WERI-Rb-1 (cell line): ENCODE measurements at regions not wholly inside any gene's neighbourhood (a gene's known extent, or its start where the extent isn't known, plus 50 kb on each side); places are given as distances from the start of the nearest gene placed in this dataset.

Source experiments
- DNase-seq: peaks from one replicate; pipeline ENCODE4 v3.0.0-alpha.2; 2020
- H3K27ac ChIP-seq: fragments of 250-450 bp; sonication (Bioruptor Pico); 2 replicates; pipeline ENCODE4 v1.5.1; 2020; ENCODE audit warnings: mild to moderate bottlenecking, moderate library complexity
- H3K27me3 ChIP-seq: fragments of 250-450 bp; sonication (Bioruptor Pico); 2 replicates; pipeline ENCODE4 v1.5.1; 2021; ENCODE audit warnings: mild to moderate bottlenecking, low read depth, moderate library complexity; ENCODE audit not compliant: insufficient read depth, severe bottlenecking
- H3K36me3 ChIP-seq: fragments of 250-450 bp; sonication (Bioruptor Pico); 2 replicates; pipeline ENCODE4 v1.5.1; 2020; ENCODE audit warnings: mild to moderate bottlenecking, moderate library complexity
- H3K4me3 ChIP-seq: 2 replicates; pipeline ENCODE4 v1.5.1; 2011; ENCODE audit warnings: low read depth, mild to moderate bottlenecking, control low read depth, low read length
- H3K9me3 ChIP-seq: fragments of 250-450 bp; sonication (Bioruptor Pico); 2 replicates; pipeline ENCODE4 v1.5.1; 2021; ENCODE audit warnings: mild to moderate bottlenecking, moderate library complexity; ENCODE audit not compliant: severe bottlenecking
- TF ChIP-seq, protein P1 (sequence below): IDR thresholded peaks from 2 replicates; pipeline ENCODE4 v1.5.1; 2011; ENCODE audit warnings: low read depth, mild to moderate bottlenecking, control low read depth, inconsistent platforms, low read length

DNA sequence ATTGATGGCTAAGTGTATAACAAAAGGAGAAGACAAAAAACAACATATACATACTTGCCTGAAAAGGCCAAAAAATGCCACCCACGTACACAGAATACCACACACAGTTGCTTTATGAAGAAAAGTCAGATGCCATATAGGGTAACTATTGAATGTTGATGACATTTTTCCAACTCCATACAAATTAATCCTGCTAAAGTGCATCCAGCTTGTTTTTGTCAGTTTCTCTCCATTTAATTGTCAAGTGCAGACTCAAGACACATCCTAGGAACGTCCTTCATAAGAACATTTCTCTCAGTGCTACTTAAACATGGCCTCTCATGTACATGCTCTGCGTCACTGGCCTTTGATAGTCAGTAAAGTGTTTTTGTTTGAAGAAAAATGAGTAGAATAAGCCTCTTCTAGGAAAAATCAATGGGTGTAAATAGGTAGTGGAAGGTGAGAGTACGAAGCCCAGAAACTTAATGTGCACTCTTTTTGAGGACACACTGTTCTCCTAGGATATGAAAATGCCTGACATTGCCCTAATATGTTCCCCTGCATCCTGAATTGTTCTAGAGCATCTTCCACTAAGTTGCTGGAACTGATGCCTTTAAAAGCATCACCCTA, 267.4 kb upstream of the ATP11B start:
- Histone ChIP-seq H3K27me3 (peaks cover 74% of the 10 kb centered on the region), H3K4me3 (no peak overlapping the region), H3K36me3 (no peaks in the 10 kb centered on the region), H3K9me3 (no peaks in the 10 kb centered on the region), H3K27ac (no peak overlapping the region)
- TF ChIP-seq, protein P1, sequence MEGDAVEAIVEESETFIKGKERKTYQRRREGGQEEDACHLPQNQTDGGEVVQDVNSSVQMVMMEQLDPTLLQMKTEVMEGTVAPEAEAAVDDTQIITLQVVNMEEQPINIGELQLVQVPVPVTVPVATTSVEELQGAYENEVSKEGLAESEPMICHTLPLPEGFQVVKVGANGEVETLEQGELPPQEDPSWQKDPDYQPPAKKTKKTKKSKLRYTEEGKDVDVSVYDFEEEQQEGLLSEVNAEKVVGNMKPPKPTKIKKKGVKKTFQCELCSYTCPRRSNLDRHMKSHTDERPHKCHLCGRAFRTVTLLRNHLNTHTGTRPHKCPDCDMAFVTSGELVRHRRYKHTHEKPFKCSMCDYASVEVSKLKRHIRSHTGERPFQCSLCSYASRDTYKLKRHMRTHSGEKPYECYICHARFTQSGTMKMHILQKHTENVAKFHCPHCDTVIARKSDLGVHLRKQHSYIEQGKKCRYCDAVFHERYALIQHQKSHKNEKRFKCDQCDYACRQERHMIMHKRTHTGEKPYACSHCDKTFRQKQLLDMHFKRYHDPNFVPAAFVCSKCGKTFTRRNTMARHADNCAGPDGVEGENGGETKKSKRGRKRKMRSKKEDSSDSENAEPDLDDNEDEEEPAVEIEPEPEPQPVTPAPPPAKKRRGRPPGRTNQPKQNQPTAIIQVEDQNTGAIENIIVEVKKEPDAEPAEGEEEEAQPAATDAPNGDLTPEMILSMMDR, result no peak
- DNase-seq, result no peak

GRCh38 chr3:182527745-182528144, 265.6 kb upstream of the ATP11B start:
- Histone ChIP-seq H3K4me3 (no peak overlapping the region), H3K27ac (no peak overlapping the region), H3K36me3 (no peaks in the 10 kb centered on the region), H3K9me3 (no peaks in the 10 kb centered on the region), H3K27me3 (peaks cover 73% of the 10 kb centered on the region)
- TF ChIP-seq, protein P1, result no peak
- DNase-seq, result no peak

- Histone ChIP-seq H3K36me3 (no peaks in the 10 kb centered on the region), H3K4me3 (no peak overlapping the region), H3K27me3 (peaks cover 61% of the 10 kb centered on the region), H3K9me3 (no peaks in the 10 kb centered on the region), H3K27ac (no peak overlapping the region)
- DNase-seq, result no peak
- TF ChIP-seq, protein P1, result no peak
These were observed 263.0 kb upstream of the ATP11B start for GRCh38 chr3:182530316-182530715.

GRCh38 chr3:182533394-182533793, 259.9 kb upstream of the ATP11B start:
- H3K4me3 ChIP-seq, result no peak overlapping the region
- H3K27me3 ChIP-seq, result peaks cover 63% of the 10 kb centered on the region
- no peaks in the 10 kb centered on the region for H3K9me3 ChIP-seq
- TF ChIP-seq, protein P1, result no peak
- no peak overlapping the region for H3K27ac ChIP-seq
- H3K36me3 ChIP-seq, result no peaks in the 10 kb centered on the region
- no peak for DNase-seq

DNA sequence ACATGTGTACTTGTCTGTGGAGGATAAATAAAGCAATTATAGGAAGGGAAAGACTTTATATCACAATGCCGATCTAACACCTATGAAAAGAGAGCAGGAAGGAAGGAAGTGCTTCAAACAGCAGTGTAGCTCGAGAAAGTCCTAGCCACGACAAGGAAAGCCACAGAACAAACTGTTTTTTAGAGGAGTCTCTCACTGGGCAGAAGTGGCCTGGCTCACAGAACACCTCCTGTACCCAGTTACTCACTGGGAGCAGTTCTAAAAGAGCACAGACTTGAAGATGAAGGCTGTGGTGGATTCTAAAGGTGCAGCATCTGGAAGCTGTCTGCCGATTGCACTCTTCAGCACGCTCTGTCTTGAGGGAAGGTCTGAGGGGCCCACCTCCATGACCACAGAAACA, 248.8 kb upstream of the ATP11B start:
- Histone ChIP-seq H3K27ac (no peak overlapping the region), H3K9me3 (no peaks in the 10 kb centered on the region), H3K27me3 (peaks cover 59% of the 10 kb centered on the region), H3K4me3 (no peak overlapping the region), H3K36me3 (no peaks in the 10 kb centered on the region)
- DNase-seq, result no peak
- TF ChIP-seq, protein P1, result no peak

DNA sequence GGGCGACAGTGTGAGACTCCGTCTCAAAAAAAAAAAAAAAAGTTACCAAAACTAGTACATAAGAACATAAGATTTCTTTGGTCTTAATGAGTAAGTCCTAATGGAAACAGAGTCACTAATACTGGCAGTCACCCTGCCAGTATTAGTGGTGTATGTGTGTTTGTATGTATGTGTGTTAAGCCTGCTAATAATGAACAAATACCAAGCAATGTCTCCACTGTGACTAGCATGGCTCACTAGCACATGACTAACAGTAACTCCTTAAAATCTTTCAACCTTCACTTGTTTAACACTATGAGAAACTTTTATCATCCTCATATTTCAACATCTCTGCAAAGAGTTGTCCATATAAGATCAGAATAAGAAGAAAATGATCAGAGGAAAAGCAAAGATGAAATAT, 231.0 kb upstream of the ATP11B start:
- H3K4me3 ChIP-seq, result no peak overlapping the region
- peaks cover 6% of the 10 kb centered on the region for H3K9me3 ChIP-seq
- no peaks in the 10 kb centered on the region for H3K36me3 ChIP-seq
- no peak overlapping the region for H3K27ac ChIP-seq
- TF ChIP-seq, protein P1, result no peak
- DNase-seq, result no peak
- peaks cover 50% of the 10 kb centered on the region for H3K27me3 ChIP-seq
